ENCODE measurements at regions not wholly inside any gene's neighbourhood (a gene's known extent, or its start where the extent isn't known, plus 50 kb on each side); places are given as distances from the start of the nearest gene placed in this dataset.

DNA sequence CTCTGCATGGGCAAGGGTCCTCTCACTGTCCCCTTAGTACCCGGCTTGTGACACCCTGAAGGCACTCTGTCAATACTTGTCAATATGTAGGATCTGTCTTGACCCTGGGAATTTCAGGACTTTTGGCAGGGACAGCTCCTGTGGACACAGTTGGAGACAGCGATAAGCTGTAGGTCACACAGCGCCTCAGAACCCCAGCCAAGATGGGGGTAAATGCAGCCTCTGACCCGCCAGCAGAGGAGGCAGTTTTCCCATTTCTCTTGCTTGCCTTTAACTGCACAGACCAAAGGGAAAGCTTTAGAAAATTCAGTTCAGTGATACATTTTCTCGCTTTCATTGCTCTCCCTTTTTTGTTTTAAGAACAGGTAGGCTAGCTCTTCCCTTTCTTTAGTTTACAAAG lies 54.8 kb upstream of the KLHL29 start (continued):
- TF ChIP-seq RBAK (tag by site-specific recombination; IDR thresholded peaks at IDR 0.05) = no peak
- 0 out of 2 replicates have a peak, but pooled peaks have one; percentile 4 for TF ChIP-seq ZNF654 (tag by site-specific recombination; IDR thresholded peaks at IDR 0.05; ENCODE audit: low read depth)
- no peak for TF ChIP-seq OSR2 (tag by site-specific recombination; IDR thresholded peaks at IDR 0.05)
- no peak for TF ChIP-seq ZNF585B (tag by site-specific recombination; IDR thresholded peaks at IDR 0.05)
- TF ChIP-seq ZSCAN30 (tag by site-specific recombination; IDR thresholded peaks at IDR 0.05) = no peak
- TF ChIP-seq ZNF423 (tag by site-specific recombination; IDR thresholded peaks at IDR 0.05) = no peak
- TF ChIP-seq ZNF571 (tag by site-specific recombination; IDR thresholded peaks at IDR 0.05) = no peak
- TF ChIP-seq, protein P1, sequence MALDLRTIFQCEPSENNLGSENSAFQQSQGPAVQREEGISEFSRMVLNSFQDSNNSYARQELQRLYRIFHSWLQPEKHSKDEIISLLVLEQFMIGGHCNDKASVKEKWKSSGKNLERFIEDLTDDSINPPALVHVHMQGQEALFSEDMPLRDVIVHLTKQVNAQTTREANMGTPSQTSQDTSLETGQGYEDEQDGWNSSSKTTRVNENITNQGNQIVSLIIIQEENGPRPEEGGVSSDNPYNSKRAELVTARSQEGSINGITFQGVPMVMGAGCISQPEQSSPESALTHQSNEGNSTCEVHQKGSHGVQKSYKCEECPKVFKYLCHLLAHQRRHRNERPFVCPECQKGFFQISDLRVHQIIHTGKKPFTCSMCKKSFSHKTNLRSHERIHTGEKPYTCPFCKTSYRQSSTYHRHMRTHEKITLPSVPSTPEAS (tag by site-specific recombination; IDR thresholded peaks at IDR 0.05) = no peak
- no peak for TF ChIP-seq MEIS1 (CRISPR knock-in tag; IDR thresholded peaks at IDR 0.05; ENCODE audit: borderline replicate concordance)
- TF ChIP-seq ZNF530 (tag by site-specific recombination; IDR thresholded peaks at IDR 0.05; ENCODE audit: low read depth) = no peak

All from HEK293 (cell line).